Dendritic cell treated with granulocyte-macrophage colony-stimulating factor and Interleukin-4, amounts not matched to agents 40 ng/mL and 50 ng/mL, for 4 days (primary cell): ENCODE measurements at regions not wholly inside any gene's neighbourhood (a gene's known extent, or its start where the extent isn't known, plus 50 kb on each side); places are given as distances from the start of the nearest gene placed in this dataset.
A peak's percentile ranks its signal among the peaks of the same experiment; 100 is the strongest.

ENCODE experiments used
- H3K27ac Mint-ChIP-seq: one replicate; pipeline ENCODE4 v1.8.0; 2022; ENCODE audit warnings: mild to moderate bottlenecking, mixed read lengths
- H3K27me3 Mint-ChIP-seq: one replicate; pipeline ENCODE4 v1.8.0; 2022; ENCODE audit warnings: mild to moderate bottlenecking, mixed read lengths
- H3K36me3 Mint-ChIP-seq: one replicate; pipeline ENCODE4 v1.8.0; 2022; ENCODE audit warnings: low read depth, mixed read lengths
- H3K4me1 Mint-ChIP-seq: one replicate; pipeline ENCODE4 v1.8.0; 2022; ENCODE audit warnings: low read depth, mixed read lengths
- H3K4me3 Mint-ChIP-seq: one replicate; pipeline ENCODE4 v1.8.0; 2022; ENCODE audit warnings: mild to moderate bottlenecking, moderate library complexity, mixed read lengths
- H3K9me3 Mint-ChIP-seq: one replicate; pipeline ENCODE4 v1.8.0; 2022; ENCODE audit warnings: mixed read lengths
- intact Hi-C: fragments of 100-400 bp; cut with micrococcal nuclease; formaldehyde crosslinking; loops from one replicate; pipeline ENCODE4 v1.15.0; 2022

GRCh38 chr9:107928701-107929371 lies 439.3 kb upstream of the KLF4 start:
- intact Hi-C loops, result no loop called here
- Mint-ChIP-seq H3K27ac (peak overlapping the region; percentile 58), H3K36me3 (no peaks in the 10 kb centered on the region), H3K9me3 (peaks cover 4% of the 10 kb centered on the region), H3K4me3 (no peak overlapping the region), H3K27me3 (no peaks in the 10 kb centered on the region), H3K4me1 (peaks cover 39% of the 10 kb centered on the region)

- Mint-ChIP-seq H3K36me3 (no peaks in the 10 kb centered on the region), H3K27ac (no peak overlapping the region), H3K9me3 (peaks cover 11% of the 10 kb centered on the region), H3K4me3 (no peak overlapping the region), H3K27me3 (no peaks in the 10 kb centered on the region), H3K4me1 (peaks cover 39% of the 10 kb centered on the region)
- intact Hi-C loops, result no loop called here
Observed at GRCh38 chr9:107927276-107927675, 437.7 kb upstream of the KLF4 start.

DNA sequence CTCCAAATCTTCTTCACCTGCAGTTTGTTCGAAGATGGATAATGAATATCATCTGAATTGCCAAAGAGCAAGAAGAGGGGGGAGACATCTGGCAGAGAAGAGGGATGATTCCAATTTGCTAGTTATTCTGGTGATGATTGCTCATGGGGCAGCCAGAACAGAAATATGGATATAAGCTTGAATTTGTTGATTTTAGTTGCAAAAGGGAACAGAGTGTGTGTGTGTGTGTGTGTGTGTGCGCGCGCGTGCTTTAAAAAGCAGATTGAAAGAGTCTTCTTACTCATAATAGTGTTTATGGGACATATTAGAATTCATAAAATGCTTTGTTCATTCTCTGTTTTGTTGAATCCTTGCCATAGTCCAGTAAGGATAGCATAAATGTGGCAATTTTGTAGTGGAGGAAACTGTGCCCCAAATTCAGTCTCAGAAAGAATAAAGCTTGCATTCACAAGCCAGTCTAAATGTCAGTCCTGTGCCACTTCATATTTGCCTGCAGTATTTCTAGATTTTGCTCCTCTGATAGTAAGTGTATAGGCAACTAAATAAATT lies 436.3 kb upstream of the KLF4 start:
- H3K27ac Mint-ChIP-seq, result no peak overlapping the region
- intact Hi-C loops, result no loop called here
- no peaks in the 10 kb centered on the region for H3K36me3 Mint-ChIP-seq
- H3K9me3 Mint-ChIP-seq, result peaks cover 11% of the 10 kb centered on the region
- no peak overlapping the region for H3K4me3 Mint-ChIP-seq
- peaks cover 35% of the 10 kb centered on the region for H3K4me1 Mint-ChIP-seq
- peaks cover 4% of the 10 kb centered on the region for H3K27me3 Mint-ChIP-seq

GRCh38 chr9:107922260-107922659 lies 432.7 kb upstream of the KLF4 start:
- Mint-ChIP-seq H3K4me3 (no peak overlapping the region), H3K27ac (no peak overlapping the region), H3K4me1 (peaks cover 10% of the 10 kb centered on the region), H3K36me3 (no peaks in the 10 kb centered on the region), H3K9me3 (peaks cover 11% of the 10 kb centered on the region), H3K27me3 (peaks cover 4% of the 10 kb centered on the region)
- intact Hi-C loops, result no loop called here

DNA sequence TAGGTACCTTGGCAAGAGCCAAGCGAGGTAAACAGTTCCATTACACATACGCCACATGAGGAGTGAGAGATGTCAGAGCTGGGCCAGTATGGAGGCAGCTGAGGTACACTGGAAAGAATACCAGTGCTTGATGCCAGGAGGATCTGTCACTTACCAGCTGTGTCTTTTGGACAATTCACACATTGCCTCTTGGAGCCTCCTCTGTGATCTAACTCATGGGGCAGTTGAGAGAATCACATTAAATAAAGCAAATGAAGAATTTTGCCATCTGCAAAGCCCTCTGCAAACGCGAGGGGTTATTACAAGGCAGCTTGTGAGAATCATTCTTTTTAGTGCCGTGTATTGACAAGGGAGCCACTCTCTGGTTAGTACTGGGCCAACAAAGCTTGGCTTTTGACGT lies 429.7 kb upstream of the KLF4 start:
- peaks cover 4% of the 10 kb centered on the region for H3K27me3 Mint-ChIP-seq
- H3K36me3 Mint-ChIP-seq, result no peaks in the 10 kb centered on the region
- peaks cover 11% of the 10 kb centered on the region for H3K9me3 Mint-ChIP-seq
- no peak overlapping the region for H3K27ac Mint-ChIP-seq
- no peak overlapping the region for H3K4me3 Mint-ChIP-seq
- no peaks in the 10 kb centered on the region for H3K4me1 Mint-ChIP-seq
- intact Hi-C loops, result no loop called here

- H3K4me1 Mint-ChIP-seq, result no peaks in the 10 kb centered on the region
- no peak overlapping the region for H3K27ac Mint-ChIP-seq
- no peak overlapping the region for H3K4me3 Mint-ChIP-seq
- H3K9me3 Mint-ChIP-seq, result peaks cover 6% of the 10 kb centered on the region
- H3K36me3 Mint-ChIP-seq, result no peaks in the 10 kb centered on the region
- intact Hi-C loops, result no loop called here
- peaks cover 4% of the 10 kb centered on the region for H3K27me3 Mint-ChIP-seq
Observed at GRCh38 chr9:107918749-107919148, 429.2 kb upstream of the KLF4 start.

- intact Hi-C loops, result no loop called here
- Mint-ChIP-seq H3K36me3 (no peaks in the 10 kb centered on the region), H3K27ac (no peak overlapping the region), H3K9me3 (peaks cover 10% of the 10 kb centered on the region), H3K27me3 (no peaks in the 10 kb centered on the region), H3K4me3 (no peak overlapping the region), H3K4me1 (no peaks in the 10 kb centered on the region)
Observed at GRCh38 chr9:107914151-107914550, 424.6 kb upstream of the KLF4 start.

DNA sequence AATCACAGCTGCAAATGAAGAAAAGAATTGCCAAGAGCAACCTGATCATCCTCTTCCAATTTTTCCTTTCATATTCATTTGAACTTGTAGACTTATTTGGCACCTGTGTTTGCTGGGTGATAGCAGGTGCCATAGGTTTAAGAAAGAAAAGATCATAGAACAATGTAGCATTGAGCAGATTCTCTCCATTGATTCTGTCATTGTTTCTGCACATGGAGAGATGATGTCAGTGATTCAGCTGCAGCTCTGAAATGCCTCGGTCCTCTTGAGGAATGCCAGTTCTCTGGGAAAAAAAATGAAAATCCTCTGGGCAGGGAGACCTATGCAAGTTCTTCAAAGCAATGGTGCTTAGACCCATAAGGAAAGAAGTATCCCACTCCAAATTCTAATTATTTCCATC lies 418.1 kb upstream of the KLF4 start:
- peaks cover 39% of the 10 kb centered on the region for H3K4me1 Mint-ChIP-seq

GRCh38 chr9:107907255-107907654 lies 417.7 kb upstream of the KLF4 start:
- no peaks in the 10 kb centered on the region for H3K36me3 Mint-ChIP-seq
- no peak overlapping the region for H3K4me3 Mint-ChIP-seq
- H3K9me3 Mint-ChIP-seq, result peaks cover 8% of the 10 kb centered on the region
- peaks cover 1% of the 10 kb centered on the region for H3K27me3 Mint-ChIP-seq
- H3K4me1 Mint-ChIP-seq, result peaks cover 39% of the 10 kb centered on the region
- peak overlapping the region; percentile 62 for H3K27ac Mint-ChIP-seq
- intact Hi-C loops, result no loop called here

More for the DNA sequence above, 418.1 kb upstream of the KLF4 start:
- Mint-ChIP-seq H3K27ac (no peak overlapping the region), H3K4me3 (no peak overlapping the region), H3K27me3 (peaks cover 1% of the 10 kb centered on the region), H3K9me3 (peaks cover 8% of the 10 kb centered on the region), H3K36me3 (no peaks in the 10 kb centered on the region)
- intact Hi-C loops, result no loop called here

DNA sequence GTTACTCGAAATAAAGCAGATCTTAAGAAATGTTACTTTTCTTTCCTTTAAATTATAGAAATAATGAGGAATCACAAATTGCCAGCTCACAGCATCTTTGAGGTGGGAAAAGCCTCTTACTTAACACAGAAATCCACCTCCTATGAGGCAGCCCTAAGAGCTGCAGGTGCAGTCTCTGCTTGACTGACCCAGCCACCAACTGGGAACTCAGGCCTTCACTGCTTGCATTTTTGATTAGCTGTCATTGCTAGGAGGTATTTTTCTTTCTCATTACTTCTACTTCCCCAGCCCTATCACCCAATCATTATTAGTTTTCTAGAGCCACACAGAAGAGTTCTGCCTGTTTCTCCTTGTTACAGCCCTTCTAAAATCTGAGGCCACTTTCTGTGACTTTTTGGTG lies 416.5 kb upstream of the KLF4 start:
- intact Hi-C loops, result no loop called here
- Mint-ChIP-seq H3K4me3 (no peak overlapping the region), H3K4me1 (peaks cover 39% of the 10 kb centered on the region), H3K27me3 (peaks cover 1% of the 10 kb centered on the region), H3K9me3 (peaks cover 5% of the 10 kb centered on the region), H3K27ac (peak overlapping the region; percentile 62), H3K36me3 (no peaks in the 10 kb centered on the region)

DNA sequence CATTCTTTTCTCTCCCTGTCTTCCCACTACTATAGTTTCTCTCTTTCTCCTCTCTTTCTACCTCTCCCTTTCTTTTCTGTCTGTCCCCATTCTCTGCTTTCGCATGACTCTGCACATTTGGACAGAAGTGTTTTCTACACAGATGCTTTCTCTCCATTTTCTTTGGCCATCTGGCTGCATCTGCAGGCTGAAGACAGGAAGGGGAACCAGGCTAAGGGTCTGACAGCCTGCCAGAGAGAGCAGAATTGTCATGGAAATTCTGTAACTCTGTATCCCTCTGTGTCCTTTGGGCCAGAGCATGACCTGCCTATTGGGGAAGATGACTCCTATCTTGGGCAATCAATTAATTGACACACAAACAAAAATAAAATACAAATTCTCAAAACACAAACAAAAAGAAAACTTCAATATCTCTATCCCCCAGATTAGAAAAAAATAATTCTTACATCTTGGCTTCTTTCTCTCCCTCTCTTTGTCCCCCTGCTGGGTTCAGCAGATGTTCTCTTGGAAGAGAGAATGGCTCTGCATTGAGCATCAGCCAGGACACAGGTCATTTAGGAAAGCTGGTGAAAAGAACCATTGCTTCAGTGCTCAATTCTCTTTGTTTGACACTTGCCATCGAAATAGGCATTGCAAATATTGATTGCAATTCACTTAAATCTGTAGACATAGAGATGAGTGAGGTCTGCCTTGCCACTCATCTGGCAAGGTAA lies 415.9 kb upstream of the KLF4 start:
- intact Hi-C loops, result no loop called here
- Mint-ChIP-seq H3K27ac (peak overlapping the region; percentile 62), H3K4me3 (no peak overlapping the region), H3K27me3 (peaks cover 1% of the 10 kb centered on the region), H3K9me3 (peaks cover 5% of the 10 kb centered on the region), H3K36me3 (no peaks in the 10 kb centered on the region), H3K4me1 (peaks cover 39% of the 10 kb centered on the region)

GRCh38 chr9:107899961-107900330 lies 410.4 kb upstream of the KLF4 start:
- Mint-ChIP-seq H3K4me1 (peaks cover 23% of the 10 kb centered on the region), H3K27ac (peak overlapping the region; percentile 40), H3K9me3 (peaks cover 5% of the 10 kb centered on the region), H3K36me3 (no peaks in the 10 kb centered on the region), H3K27me3 (peaks cover 3% of the 10 kb centered on the region), H3K4me3 (no peak overlapping the region)
- intact Hi-C loops, result no loop called here

- peaks cover 26% of the 10 kb centered on the region for H3K4me1 Mint-ChIP-seq
- H3K27ac Mint-ChIP-seq, result no peak overlapping the region
- no peak overlapping the region for H3K4me3 Mint-ChIP-seq
- no peaks in the 10 kb centered on the region for H3K36me3 Mint-ChIP-seq
- peaks cover 5% of the 10 kb centered on the region for H3K9me3 Mint-ChIP-seq
- intact Hi-C loops, result no loop called here
- peaks cover 3% of the 10 kb centered on the region for H3K27me3 Mint-ChIP-seq
Observed at GRCh38 chr9:107898761-107899160, 409.2 kb upstream of the KLF4 start.

GRCh38 chr9:107896544-107896943 lies 407.0 kb upstream of the KLF4 start:
- Mint-ChIP-seq H3K27me3 (peaks cover 3% of the 10 kb centered on the region), H3K4me3 (no peak overlapping the region), H3K27ac (peak overlapping the region; percentile 18), H3K4me1 (peaks cover 27% of the 10 kb centered on the region), H3K9me3 (no peaks in the 10 kb centered on the region), H3K36me3 (no peaks in the 10 kb centered on the region)
- intact Hi-C loops, result no loop called here
